ENCODE measurements at regions not wholly inside any gene's neighbourhood (a gene's known extent, or its start where the extent isn't known, plus 50 kb on each side); places are given as distances from the start of the nearest gene placed in this dataset.
"Not testable (repeated sequence)": the region's sequence is repeated elsewhere in the genome, so short reads cannot be mapped to it uniquely, and the experiment has no call there.

- DNase-seq (ENCODE audit: low read depth in 2 of 2), result no peak
These were observed 220.8 kb upstream of the PCSK5 start for GRCh38 chr9:75669721-75670120.

GRCh38 chr9:75671354-75671753 is 219.1 kb upstream of the PCSK5 start:
- DNase-seq (ENCODE audit: low read depth in 2 of 2), result no peak

- no peak for DNase-seq (ENCODE audit: low read depth in 2 of 2)
These were observed 218.0 kb upstream of the PCSK5 start for GRCh38 chr9:75672478-75672877.

GRCh38 chr9:75683591-75683990 is 206.9 kb upstream of the PCSK5 start:
- no peak for DNase-seq (ENCODE audit: low read depth in 2 of 2)

GRCh38 chr9:75685062-75685461 is 205.4 kb upstream of the PCSK5 start:
- no peak for DNase-seq (ENCODE audit: low read depth in 2 of 2)

GRCh38 chr9:75687359-75687953 is 203.0 kb upstream of the PCSK5 start:
- DNase-seq (ENCODE audit: low read depth in 2 of 2), result no peak

- DNase-seq (ENCODE audit: low read depth in 2 of 2), result not testable (repeated sequence)
These were observed 199.9 kb upstream of the PCSK5 start for GRCh38 chr9:75690551-75690950.

GRCh38 chr9:75691408-75691807 is 199.1 kb upstream of the PCSK5 start:
- DNase-seq (ENCODE audit: low read depth in 2 of 2), result no peak

GRCh38 chr9:75692309-75692708 is 198.2 kb upstream of the PCSK5 start:
- DNase-seq (ENCODE audit: low read depth in 2 of 2), result no peak

GRCh38 chr9:75695921-75696320 is 194.6 kb upstream of the PCSK5 start:
- DNase-seq (ENCODE audit: low read depth in 2 of 2), result no peak

GRCh38 chr9:75699017-75699416 is 191.5 kb upstream of the PCSK5 start:
- DNase-seq (ENCODE audit: low read depth in 2 of 2), result no peak

GRCh38 chr9:75699625-75700251 is 190.7 kb upstream of the PCSK5 start:
- no peak for DNase-seq (ENCODE audit: low read depth in 2 of 2)

- no peak for DNase-seq (ENCODE audit: low read depth in 2 of 2)
These were observed 190.2 kb upstream of the PCSK5 start for GRCh38 chr9:75700252-75700640.

- DNase-seq (ENCODE audit: low read depth in 2 of 2), result no peak
These were observed 183.3 kb upstream of the PCSK5 start for GRCh38 chr9:75707191-75707590.

GRCh38 chr9:75709698-75710097 is 180.8 kb upstream of the PCSK5 start:
- DNase-seq (ENCODE audit: low read depth in 2 of 2), result no peak

- DNase-seq (ENCODE audit: low read depth in 2 of 2), result no peak
These were observed 177.8 kb upstream of the PCSK5 start for GRCh38 chr9:75712700-75713099.

- DNase-seq (ENCODE audit: low read depth in 2 of 2), result no peak
These were observed 177.1 kb upstream of the PCSK5 start for GRCh38 chr9:75713335-75713734.

- no peak for DNase-seq (ENCODE audit: low read depth in 2 of 2)
These were observed 175.1 kb upstream of the PCSK5 start for GRCh38 chr9:75715360-75715759.

GRCh38 chr9:75718677-75719076 is 171.8 kb upstream of the PCSK5 start:
- DNase-seq (ENCODE audit: low read depth in 2 of 2), result no peak

- DNase-seq (ENCODE audit: low read depth in 2 of 2), result no peak
These were observed 162.1 kb upstream of the PCSK5 start for GRCh38 chr9:75728391-75728790.

- DNase-seq (ENCODE audit: low read depth in 2 of 2), result no peak
These were observed 155.7 kb upstream of the PCSK5 start for GRCh38 chr9:75734802-75735201.

- DNase-seq (ENCODE audit: low read depth in 2 of 2), result no peak
These were observed 150.4 kb upstream of the PCSK5 start for GRCh38 chr9:75739884-75740611.

- DNase-seq (ENCODE audit: low read depth in 2 of 2), result no peak
These were observed 146.6 kb upstream of the PCSK5 start for GRCh38 chr9:75743855-75744254.

Measured in stimulated activated CD8-positive, alpha-beta memory T cell treated with anti-CD3 and anti-CD28 coated beads, Interleukin-7, amount 100 ng/mL, for 4 hours (primary cell).